H1 (cell line): ENCODE measurements at regions not wholly inside any gene's neighbourhood (a gene's known extent, or its start where the extent isn't known, plus 50 kb on each side); places are given as distances from the start of the nearest gene placed in this dataset.

ENCODE experiments used
- CTCF ChIA-PET: fragments of 300-600 bp; sonication (Branson Sonifier 250); formaldehyde crosslinking; loops from one replicate; lab custom pipeline; 2021; ENCODE audit not compliant: partially characterized antibody; lab: Charles Lee
- POLR2A ChIA-PET: fragments of 300-600 bp; sonication (Branson Sonifier 250); formaldehyde crosslinking; loops from one replicate; lab custom pipeline; 2021; ENCODE audit warnings: inconsistent platforms; ENCODE audit not compliant: partially characterized antibody; lab: Charles Lee
- DNase-seq, 2 experiments: peaks; one replicate each; pipeline versions ENCODE4 v3.0.0 to v3.0.0-alpha.2; 2010 to 2022; ENCODE audit warnings: low spot score in 2 of 2, low read depth in 1 of 2, mixed read lengths in 1 of 2
- FAIRE-seq: peaks from 2 replicates; lab custom pipeline; 2011; peaks lifted over from hg19 to GRCh38; lab: Jason Lieb, UNC
- H2AFZ ChIP-seq: 2 replicates; pipeline ENCODE4 v1.8.1; 2012; ENCODE audit warnings: low read length, inconsistent platforms
- H2AK5ac ChIP-seq: 2 replicates; pipeline ENCODE4 v1.6.1; 2013; ENCODE audit warnings: low read depth, low read length
- H2BK120ac ChIP-seq: replicated peaks from 2 replicates; pipeline ENCODE3; 2013; ENCODE audit warnings: low read depth, low read length, inconsistent platforms
- H2BK12ac ChIP-seq: 2 replicates; pipeline ENCODE4 v1.6.1; 2013; ENCODE audit warnings: low read depth, low read length
- H2BK15ac ChIP-seq: 2 replicates; pipeline ENCODE4 v1.6.1; 2013; ENCODE audit warnings: low read length
- H2BK20ac ChIP-seq: 2 replicates; pipeline ENCODE4 v1.6.1; 2013; ENCODE audit warnings: low read length
- H2BK5ac ChIP-seq: 2 replicates; pipeline ENCODE4 v1.6.1; 2013; ENCODE audit warnings: low read depth, low read length
- H3K14ac ChIP-seq: 2 replicates; pipeline ENCODE4 v1.6.1; 2013; ENCODE audit warnings: inconsistent platforms; ENCODE audit not compliant: insufficient read length
- H3K18ac ChIP-seq: 2 replicates; pipeline ENCODE4 v1.6.1; 2013; ENCODE audit warnings: low read length; ENCODE audit errors: extremely low read depth
- H3K23ac ChIP-seq: 2 replicates; pipeline ENCODE4 v1.6.1; 2013; ENCODE audit warnings: inconsistent platforms; ENCODE audit not compliant: insufficient read length
- H3K23me2 ChIP-seq: 2 replicates; pipeline ENCODE4 v1.6.1; 2013; ENCODE audit warnings: low read depth, low read length
- H3K27ac ChIP-seq: 2 replicates; pipeline ENCODE4 v1.6.1; 2011; ENCODE audit warnings: low read depth, low read length, inconsistent platforms
- H3K27me3 ChIP-seq, 4 experiments: replicated peaks in 1 of 4; 1 replicate in 1 of 4; 2 replicates in 3 of 4; pipeline versions ENCODE4 v1.6.1 to v1.8.1; 2011 to 2013; ENCODE audit warnings: low read length in 3 of 4, mild to moderate bottlenecking in 3 of 4, inconsistent platforms in 2 of 4, mixed read lengths in 2 of 4, moderate library complexity in 1 of 4; ENCODE audit not compliant: control insufficient read depth in 3 of 4, insufficient read depth in 3 of 4; ENCODE audit errors: extremely low read depth in 1 of 4
- H3K36me3 ChIP-seq, 4 experiments: 2 replicates each; pipeline versions ENCODE4 v1.6.1 to v1.8.1; 2011 to 2013; ENCODE audit warnings: mild to moderate bottlenecking in 4 of 4, low read length in 3 of 4, moderate library complexity in 2 of 4, control low read depth in 1 of 4, inconsistent platforms in 1 of 4; ENCODE audit not compliant: insufficient read depth in 4 of 4, control insufficient read depth in 2 of 4
- H3K4ac ChIP-seq: replicated peaks from 2 replicates; pipeline ENCODE3; 2013; ENCODE audit warnings: low read length, low read depth, mixed read lengths, inconsistent platforms; ENCODE audit not compliant: insufficient read length
- H3K4me1 ChIP-seq, 4 experiments: replicated peaks in 1 of 4; 1 replicate in 1 of 4; 2 replicates in 3 of 4; pipeline versions ENCODE4 v1.6.1 to v1.8.1; 2011 to 2013; ENCODE audit warnings: low read length in 3 of 4, inconsistent platforms in 2 of 4, mixed read lengths in 1 of 4; ENCODE audit not compliant: insufficient read depth in 4 of 4, control insufficient read depth in 3 of 4
- H3K4me2 ChIP-seq, 2 experiments: 2 replicates each; pipeline versions ENCODE4 v1.6.1 to v1.8.1; 2011 to 2013; ENCODE audit warnings: low read depth in 2 of 2, low read length in 2 of 2, control low read depth in 1 of 2, inconsistent platforms in 1 of 2, mild to moderate bottlenecking in 1 of 2; ENCODE audit not compliant: insufficient read depth in 1 of 2
- H3K4me3 ChIP-seq, 4 experiments: fragments of 200-600, 300-600 bp in 1 of 4; sonication (generic), shearing (Covaris generic), sonication (Bioruptor Twin) in 1 of 4; 2 replicates each; pipeline versions ENCODE4 v1.5.1 to v1.8.1; 2011 to 2016; ENCODE audit warnings: low read length in 4 of 4, low read depth in 3 of 4, control low read depth in 2 of 4, inconsistent platforms in 2 of 4, mild to moderate bottlenecking in 2 of 4, mixed read lengths in 1 of 4, moderate library complexity in 1 of 4; ENCODE audit not compliant: insufficient read depth in 2 of 4; ENCODE audit errors: extremely low read depth in 1 of 4
- H3K56ac ChIP-seq: replicated peaks from 2 replicates; pipeline ENCODE3; 2013; ENCODE audit warnings: low read depth, mild to moderate bottlenecking, mixed read lengths, low read length, inconsistent platforms; ENCODE audit not compliant: insufficient read length
- H3K79me1 ChIP-seq: 2 replicates; pipeline ENCODE4 v1.6.1; 2013; ENCODE audit warnings: low read depth, low read length, control low read depth
- H3K79me2 ChIP-seq, 2 experiments: 2 replicates each; pipeline versions ENCODE4 v1.6.1 to v1.8.1; 2012 to 2013; ENCODE audit warnings: low read length in 2 of 2, mild to moderate bottlenecking in 2 of 2, inconsistent platforms in 1 of 2; ENCODE audit not compliant: insufficient read depth in 2 of 2, control insufficient read depth in 1 of 2
- H3K9ac ChIP-seq, 4 experiments: replicated peaks in 1 of 4; 1 replicate in 1 of 4; 2 replicates in 3 of 4; pipeline versions ENCODE4 v1.6.1 to v1.8.1; 2011 to 2013; ENCODE audit warnings: low read depth in 3 of 4, low read length in 3 of 4, control low read depth in 2 of 4, mild to moderate bottlenecking in 2 of 4, moderate library complexity in 2 of 4, inconsistent platforms in 1 of 4; ENCODE audit errors: extremely low read depth in 1 of 4
- H3K9me3 ChIP-seq, 2 experiments: 2 replicates each; pipeline versions ENCODE4 v1.6.1 to v1.8.1; 2012 to 2013; ENCODE audit warnings: mild to moderate bottlenecking in 2 of 2, moderate library complexity in 2 of 2, control low read depth in 1 of 2, inconsistent platforms in 1 of 2, low read depth in 1 of 2, low read length in 1 of 2, mixed read lengths in 1 of 2; ENCODE audit not compliant: insufficient read depth in 2 of 2
- H4K20me1 ChIP-seq, 2 experiments: replicated peaks in 1 of 2; 2 replicates each; pipeline versions ENCODE3 to v1.8.1; 2011 to 2013; ENCODE audit warnings: inconsistent platforms in 2 of 2, low read length in 2 of 2, mild to moderate bottlenecking in 1 of 2; ENCODE audit not compliant: insufficient read depth in 2 of 2, control insufficient read depth in 1 of 2
- H4K5ac ChIP-seq: 2 replicates; pipeline ENCODE4 v1.6.1; 2013; ENCODE audit warnings: low read length, low read depth, mixed read lengths, inconsistent platforms; ENCODE audit not compliant: insufficient read length
- H4K8ac ChIP-seq: 2 replicates; pipeline ENCODE4 v1.8.0; 2013; ENCODE audit warnings: mild to moderate bottlenecking, moderate library complexity, low read length, inconsistent platforms; ENCODE audit not compliant: insufficient read depth; ENCODE audit errors: extremely low read depth
- H4K91ac ChIP-seq: replicated peaks from 2 replicates; pipeline ENCODE3; 2013; ENCODE audit warnings: low read length, mixed read lengths, inconsistent platforms; ENCODE audit not compliant: insufficient read length
- PHF8 ChIP-seq: fragments of 200-600 bp; sonication (generic); conservative IDR thresholded peaks from 2 replicates; pipeline ENCODE4 v1.7.1; 2012; ENCODE audit warnings: low read depth, mild to moderate bottlenecking, inconsistent platforms, low read length, moderate library complexity
- RAD21 ChIP-seq, 2 experiments: IDR thresholded peaks in 1 of 2; conservative IDR thresholded peaks in 1 of 2; 2 replicates each; pipeline ENCODE4 v1.6.1; 2011; ENCODE audit warnings: low read depth in 2 of 2, low read length in 2 of 2, improper control_type of control experiment in 1 of 2, inconsistent platforms in 1 of 2, mild to moderate bottlenecking in 1 of 2, moderate library complexity in 1 of 2
- SIX5 ChIP-seq: IDR thresholded peaks from 2 replicates; pipeline ENCODE4 v1.6.1; 2011; ENCODE audit warnings: mild to moderate bottlenecking, low read depth, low read length
- SP4 ChIP-seq: IDR thresholded peaks from 2 replicates; pipeline ENCODE4 v1.6.1; 2012; ENCODE audit warnings: low read length, inconsistent platforms
- TEAD4 ChIP-seq: IDR thresholded peaks from 2 replicates; pipeline ENCODE4 v1.6.1; 2012; ENCODE audit warnings: low read depth, low read length, inconsistent platforms, mixed read lengths

DNA sequence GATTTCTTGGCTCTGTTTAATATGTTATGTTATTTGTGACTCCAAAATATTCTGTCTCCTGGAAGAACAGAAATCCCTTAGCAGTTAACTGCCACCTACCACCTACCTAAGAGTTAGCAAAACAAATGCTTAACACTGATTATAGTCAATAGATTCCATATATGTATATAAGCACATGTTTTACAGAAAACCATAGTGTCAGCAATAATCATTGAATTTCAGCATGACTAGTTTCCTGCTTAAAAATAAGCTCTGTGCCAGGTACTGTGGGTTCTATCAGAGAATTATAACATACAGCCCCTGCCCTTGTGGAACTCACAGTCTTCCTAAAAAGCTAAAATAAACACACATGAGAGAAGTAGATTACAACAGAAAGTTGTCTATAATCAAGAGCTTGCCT is 561.9 kb upstream of the CAMK1G start:
- Histone ChIP-seq H3K4ac (no peak overlapping the region), H3K4me3 (no peak overlapping the region), H3K56ac (no peak overlapping the region), H3K23me2 (no peaks in the 10 kb centered on the region), H2BK5ac (no peak overlapping the region), H3K27ac (no peak overlapping the region), H2BK20ac (no peak overlapping the region), H3K4me1 (no peaks in the 10 kb centered on the region), H2BK15ac (no peak overlapping the region), H3K79me1 (no peaks in the 10 kb centered on the region), H4K91ac (no peak overlapping the region), H3K9me3 (peaks cover 10 to 13% of the 10 kb centered on the region in 2 experiments), H3K14ac (no peak overlapping the region), H3K23ac (no peak overlapping the region), H4K8ac (no peak overlapping the region), H2BK120ac (no peak overlapping the region), H4K20me1 (no peaks in the 10 kb centered on the region), H2AK5ac (no peak overlapping the region), H2BK12ac (no peak overlapping the region), H2AFZ (no peak overlapping the region), H4K5ac (no peak overlapping the region), H3K4me2 (no peak overlapping the region), H3K9ac (no peak overlapping the region), H3K79me2 (no peaks in the 10 kb centered on the region), H3K36me3 (no peaks in the 10 kb centered on the region), H3K27me3 (no peaks in the 10 kb centered on the region), H3K18ac (no peak overlapping the region)
- DNase-seq: no peak
- no peak for FAIRE-seq
- CTCF ChIA-PET: no interaction called here
- no peak for TF ChIP-seq PHF8
- TF ChIP-seq SP4: no peak
- no peak for TF ChIP-seq SIX5
- no peak for TF ChIP-seq TEAD4
- no peak for TF ChIP-seq RAD21 (IDR thresholded peaks at IDR 0.05 in 1 of 2, conservative IDR thresholded peaks at IDR 0.05 in 1 of 2; ENCODE audit: low read depth in 2 of 2, low read length in 2 of 2)
- POLR2A ChIA-PET: no interaction called here
